Epidermal melanocyte (primary cell): ENCODE measurements at regions not wholly inside any gene's neighbourhood (a gene's known extent, or its start where the extent isn't known, plus 50 kb on each side); places are given as distances from the start of the nearest gene placed in this dataset.

Source experiments
- DNase-seq: peaks from one replicate; pipeline ENCODE4 v3.0.0; 2011; ENCODE audit warnings: low spot score; ENCODE audit not compliant: insufficient read length

- DNase-seq, result no peak
Observed at GRCh38 chr3:179503152-179503551, 51.9 kb upstream of the GNB4 start.

- no peak for DNase-seq
Observed at GRCh38 chr3:179503640-179504039, 52.4 kb upstream of the GNB4 start.

- DNase-seq, result no peak
Observed at GRCh38 chr3:179504371-179504770, 53.1 kb upstream of the GNB4 start.

GRCh38 chr3:179505534-179505933, 54.3 kb upstream of the GNB4 start:
- DNase-seq, result no peak

GRCh38 chr3:179506792-179507191, 55.5 kb upstream of the GNB4 start:
- DNase-seq, result no peak

- DNase-seq, result no peak
Observed at GRCh38 chr3:179509701-179510100, 53.0 kb upstream of the ACTL6A start.

- DNase-seq, result peak; percentile 33
Observed at GRCh38 chr3:179510496-179510895, 52.2 kb upstream of the ACTL6A start.

GRCh38 chr3:179512378-179512777, 50.3 kb upstream of the ACTL6A start:
- DNase-seq, result no peak
